ENCODE measurements at regions not wholly inside any gene's neighbourhood (a gene's known extent, or its start where the extent isn't known, plus 50 kb on each side); places are given as distances from the start of the nearest gene placed in this dataset.

DNA sequence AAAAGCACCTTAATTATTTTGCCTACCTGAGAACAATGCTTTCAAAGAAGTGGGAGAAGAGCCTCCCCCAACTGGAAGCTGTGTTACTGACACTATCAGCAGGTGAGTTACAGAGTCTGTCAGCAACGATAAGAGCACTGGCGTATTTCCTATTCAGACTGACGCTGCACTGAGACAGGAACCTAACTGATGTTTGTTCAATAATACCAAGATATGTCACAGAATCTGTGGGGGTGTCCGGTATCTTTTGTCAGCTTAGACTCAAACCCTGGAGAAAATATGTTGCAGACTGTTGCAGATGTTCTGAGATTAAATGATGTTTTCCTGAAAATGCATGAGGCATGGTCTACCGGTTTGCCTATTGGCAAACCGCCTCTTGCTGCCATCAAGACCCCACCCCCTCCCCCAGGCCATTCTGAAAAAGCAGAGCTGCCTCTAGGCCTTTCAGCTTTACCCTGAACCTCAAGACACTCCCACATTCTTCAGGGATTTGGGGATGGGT lies 115.2 kb upstream of the KIT start (continued):
- TF ChIP-seq REST (IDR thresholded peaks at IDR 0.05; ENCODE audit: borderline replicate concordance) = peak; percentile 12; the same call in 1 of the 2 replicates
- no peak for TF ChIP-seq REST (CRISPR knock-in tag; IDR thresholded peaks at IDR 0.05; ENCODE audit: low read depth)
- no peak for TF ChIP-seq ZNF609 (CRISPR knock-in tag; IDR thresholded peaks at IDR 0.05; ENCODE audit: borderline replicate concordance)
- peak; percentile 21; the same call in 1 of the 2 replicates for TF ChIP-seq CEBPB (tag; IDR thresholded peaks at IDR 0.05)
- peak; percentile 94 for TF ChIP-seq SMARCE1 (IDR thresholded peaks at IDR 0.05)
- no peak for TF ChIP-seq RBBP5 (IDR thresholded peaks at IDR 0.05; ENCODE audit: borderline replicate concordance, insufficient read depth, low read length, poor library complexity, severe bottlenecking)
- TF ChIP-seq RBM25 (IDR thresholded peaks at IDR 0.05; ENCODE audit: low read depth, low read length, severe bottlenecking) = no peak
- TF ChIP-seq TAL1 (IDR thresholded peaks at IDR 0.05) = peak; percentile 92
- 0 out of 2 replicates have a peak, but pooled peaks have one; percentile 41 for TF ChIP-seq KHSRP (IDR thresholded peaks at IDR 0.05)
- no peak for TF ChIP-seq PHF20 (IDR thresholded peaks at IDR 0.05; ENCODE audit: partially characterized antibody)
- TF ChIP-seq RBM34 (IDR thresholded peaks at IDR 0.05; ENCODE audit: borderline replicate concordance, insufficient read depth, low read length) = no peak
- peak; percentile 51 for TF ChIP-seq E2F8 (IDR thresholded peaks at IDR 0.05; ENCODE audit: low read depth, partially characterized antibody)
- peak; percentile 81 for TF ChIP-seq CREB1 (IDR thresholded peaks at IDR 0.05)
- no peak for TF ChIP-seq CREB1 (CRISPR knock-in tag; IDR thresholded peaks at IDR 0.05)
